Stimulated activated CD4-positive, alpha-beta T cell treated with anti-CD3 and anti-CD28 coated beads, Interleukin-1b, Interleukin-23, amount 100 ng/mL, for 1 hour (primary cell): ENCODE measurements at regions not wholly inside any gene's neighbourhood (a gene's known extent, or its start where the extent isn't known, plus 50 kb on each side); places are given as distances from the start of the nearest gene placed in this dataset.

Source experiments
- DNase-seq, 2 donors: peaks; one replicate each; pipeline ENCODE4 v3.0.0-alpha.2; 2020; ENCODE audit warnings: low read depth in 2 of 2

- DNase-seq = no peak
Observed at GRCh38 chr5:129821477-129822131, 73.7 kb downstream of the MINAR2 start.

DNA sequence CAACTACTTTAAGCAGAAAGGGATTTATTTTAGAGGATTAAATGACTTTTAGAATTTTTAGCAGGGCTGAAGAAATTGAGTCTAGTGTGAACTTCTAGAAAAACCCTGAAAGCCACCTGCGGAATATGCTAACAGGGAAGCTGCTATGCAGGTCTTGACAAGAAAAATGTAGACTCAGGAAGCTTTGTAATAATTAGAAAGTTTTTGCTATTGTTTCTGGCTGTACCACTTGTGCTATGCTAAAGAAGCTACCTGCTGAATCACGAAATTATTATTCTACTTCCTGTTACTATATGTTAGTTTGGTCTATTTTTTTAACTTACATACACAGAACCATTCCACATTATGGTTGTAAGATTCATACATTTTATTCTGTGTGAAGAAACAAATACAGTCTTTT lies 74.0 kb upstream of the CHSY3 start:
- no peak for DNase-seq

DNA sequence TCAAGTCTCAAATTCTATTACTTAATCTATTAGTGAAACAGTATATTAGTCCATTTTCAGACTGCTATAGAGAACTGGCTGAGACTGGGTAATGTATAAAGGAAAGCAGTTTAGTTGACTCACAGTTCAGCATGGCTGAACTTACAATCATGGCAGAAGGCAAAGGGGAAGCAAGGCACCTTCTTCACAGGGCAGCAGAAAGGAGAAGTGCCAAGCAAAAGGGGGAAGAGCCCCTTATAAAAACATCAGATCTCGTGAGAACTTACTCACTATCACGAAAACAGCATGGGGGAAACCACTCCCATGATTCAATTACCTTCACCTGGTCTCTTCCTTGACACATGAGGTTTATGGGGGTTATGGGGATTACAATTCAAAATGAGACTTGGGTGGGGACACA lies 67.9 kb upstream of the CHSY3 start:
- no peak for DNase-seq

GRCh38 chr5:129844764-129845163 lies 59.5 kb upstream of the CHSY3 start:
- DNase-seq = no peak

DNA sequence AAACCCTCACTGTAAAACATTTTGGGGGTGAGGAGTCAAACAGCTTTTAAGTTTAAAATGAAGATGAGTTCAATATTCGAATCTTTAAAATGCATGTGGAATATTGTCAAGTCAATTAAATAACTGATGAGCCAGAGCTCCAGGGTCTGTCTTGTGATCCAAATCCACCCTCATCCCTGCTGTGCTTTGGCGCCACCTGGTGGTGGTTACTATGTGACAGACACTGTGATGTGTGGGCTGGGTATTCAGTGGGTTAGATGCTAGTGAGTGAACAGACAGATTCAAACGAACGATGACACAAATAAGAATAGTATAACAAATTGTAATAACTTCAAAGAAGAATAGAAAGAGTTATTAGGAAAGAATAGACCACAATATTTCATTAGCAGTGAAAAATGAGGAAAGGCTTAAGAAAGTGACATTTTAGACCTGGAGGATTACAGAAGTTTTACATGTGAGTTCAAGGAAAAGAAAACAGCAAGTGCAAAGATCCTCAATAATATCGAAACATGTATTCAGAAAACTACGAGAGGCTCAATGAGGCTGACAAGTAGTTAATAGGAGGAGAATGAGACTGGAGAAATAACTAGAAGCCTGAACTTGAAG lies 51.4 kb upstream of the CHSY3 start:
- DNase-seq = peak; percentile 18 to 55

GRCh38 chr5:129853588-129853987 lies 50.7 kb upstream of the CHSY3 start:
- no peak for DNase-seq
